Neutrophil (primary cell): ENCODE measurements at regions not wholly inside any gene's neighbourhood (a gene's known extent, or its start where the extent isn't known, plus 50 kb on each side); places are given as distances from the start of the nearest gene placed in this dataset.

Source experiments
- H3K27ac ChIP-seq: fragments of 200-600 bp; sonication (generic); 2 replicates; pipeline ENCODE4 v1.5.1; 2016; ENCODE audit warnings: mild to moderate bottlenecking, moderate library complexity
- H3K27me3 ChIP-seq: fragments of 200-600 bp; sonication (generic); 2 replicates; pipeline ENCODE4 v1.6.0; 2016; ENCODE audit warnings: mild to moderate bottlenecking
- H3K36me3 ChIP-seq: fragments of 200-600 bp; sonication (generic); 2 replicates; pipeline ENCODE4 v1.5.1; 2017
- H3K4me1 ChIP-seq, 2 experiments: fragments of 200-600 bp in 1 of 2; sonication (generic) in 1 of 2; 1 replicate in 1 of 2; 2 replicates in 1 of 2; pipeline versions ENCODE4 v1.5.1 to v1.6.1; 2013 to 2016; ENCODE audit warnings: low read depth in 1 of 2, low read length in 1 of 2, mild to moderate bottlenecking in 1 of 2, moderate library complexity in 1 of 2; ENCODE audit not compliant: control insufficient read depth in 1 of 2, insufficient read depth in 1 of 2
- H3K4me3 ChIP-seq, 2 experiments: fragments of 200-600 bp in 1 of 2; sonication (generic) in 1 of 2; 1 replicate in 1 of 2; 2 replicates in 1 of 2; pipeline ENCODE4 v1.5.1; 2013 to 2016; ENCODE audit warnings: low read depth in 1 of 2, low read length in 1 of 2, mild to moderate bottlenecking in 1 of 2, moderate library complexity in 1 of 2
- H3K9me3 ChIP-seq: fragments of 200-600 bp; sonication (generic); 2 replicates; pipeline ENCODE4 v1.5.1; 2016
- CTCF ChIP-seq: fragments of 200-600 bp; sonication (generic); IDR thresholded peaks from 2 replicates; pipeline ENCODE4 v1.5.1; 2016; ENCODE audit warnings: antibody characterized with exemption

GRCh38 chr20:24118034-24118433 is 129.5 kb upstream of the GGTLC1 start:
- no peaks in the 10 kb centered on the region for H3K36me3 ChIP-seq
- no peak for TF ChIP-seq CTCF

GRCh38 chr20:24117383-24117782 is 128.8 kb upstream of the GGTLC1 start:
- no peak overlapping the region for H3K27ac ChIP-seq
- H3K4me3 ChIP-seq = no peak overlapping the region
- no peaks in the 10 kb centered on the region for H3K9me3 ChIP-seq
- TF ChIP-seq CTCF = no peak
- no peaks in the 10 kb centered on the region for H3K4me1 ChIP-seq
- no peaks in the 10 kb centered on the region for H3K36me3 ChIP-seq
- no peaks in the 10 kb centered on the region for H3K27me3 ChIP-seq

More at GRCh38 chr20:24118034-24118433, 129.5 kb upstream of the GGTLC1 start:
- Histone ChIP-seq H3K4me1 (no peaks in the 10 kb centered on the region), H3K27me3 (no peaks in the 10 kb centered on the region), H3K27ac (no peak overlapping the region), H3K4me3 (no peak overlapping the region), H3K9me3 (no peaks in the 10 kb centered on the region)

- TF ChIP-seq CTCF = no peak
- no peaks in the 10 kb centered on the region for H3K27me3 ChIP-seq
Observed at GRCh38 chr20:24116611-24117010, 128.0 kb upstream of the GGTLC1 start.

GRCh38 chr20:24112360-24112759 is 123.8 kb upstream of the GGTLC1 start:
- no peak overlapping the region for H3K4me3 ChIP-seq
- H3K9me3 ChIP-seq = no peaks in the 10 kb centered on the region
- H3K4me1 ChIP-seq = no peaks in the 10 kb centered on the region
- H3K36me3 ChIP-seq = no peaks in the 10 kb centered on the region
- no peak overlapping the region for H3K27ac ChIP-seq
- TF ChIP-seq CTCF = no peak
- no peaks in the 10 kb centered on the region for H3K27me3 ChIP-seq

More at GRCh38 chr20:24116611-24117010, 128.0 kb upstream of the GGTLC1 start:
- H3K4me3 ChIP-seq = no peak overlapping the region
- H3K36me3 ChIP-seq = no peaks in the 10 kb centered on the region
- no peak overlapping the region for H3K27ac ChIP-seq
- H3K4me1 ChIP-seq = no peaks in the 10 kb centered on the region
- no peaks in the 10 kb centered on the region for H3K9me3 ChIP-seq

- TF ChIP-seq CTCF = no peak
- Histone ChIP-seq H3K36me3 (no peaks in the 10 kb centered on the region), H3K27ac (no peak overlapping the region), H3K4me1 (no peaks in the 10 kb centered on the region), H3K27me3 (no peaks in the 10 kb centered on the region), H3K4me3 (no peak overlapping the region), H3K9me3 (no peaks in the 10 kb centered on the region)
Observed at GRCh38 chr20:24111858-24112257, 123.3 kb upstream of the GGTLC1 start.

GRCh38 chr20:24109537-24109936 is 121.0 kb upstream of the GGTLC1 start:
- Histone ChIP-seq H3K36me3 (no peaks in the 10 kb centered on the region), H3K4me1 (no peaks in the 10 kb centered on the region), H3K27me3 (no peaks in the 10 kb centered on the region), H3K9me3 (no peaks in the 10 kb centered on the region), H3K4me3 (no peak overlapping the region), H3K27ac (no peak overlapping the region)
- TF ChIP-seq CTCF = no peak
